ENCODE measurements at regions not wholly inside any gene's neighbourhood (a gene's known extent, or its start where the extent isn't known, plus 50 kb on each side); places are given as distances from the start of the nearest gene placed in this dataset.
A peak's percentile ranks its signal among the peaks of the same experiment; 100 is the strongest.

- TF ChIP-seq CTCF (conservative IDR thresholded peaks at IDR 0.05) (no peak), ZFX (IDR thresholded peaks at IDR 0.05) (no peak)
- no peak overlapping the region for H3K27ac ChIP-seq
These were observed 286.0 kb upstream of the KYNU start for GRCh38 chr2:142591420-142591819.

- TF ChIP-seq CTCF (conservative IDR thresholded peaks at IDR 0.05) (no peak), ZFX (IDR thresholded peaks at IDR 0.05) (no peak)
- no peak overlapping the region for H3K27ac ChIP-seq
These were observed 289.2 kb upstream of the KYNU start for GRCh38 chr2:142588269-142588668.

GRCh38 chr2:142586693-142587580 is 290.5 kb upstream of the KYNU start:
- H3K27ac ChIP-seq, result no peak overlapping the region

GRCh38 chr2:142585785-142586184 is 291.7 kb upstream of the KYNU start:
- TF ChIP-seq CTCF (conservative IDR thresholded peaks at IDR 0.05) (no peak), ZFX (IDR thresholded peaks at IDR 0.05) (no peak)

More at GRCh38 chr2:142586693-142587580, 290.5 kb upstream of the KYNU start:
- no peak for TF ChIP-seq ZFX (IDR thresholded peaks at IDR 0.05)
- TF ChIP-seq CTCF (conservative IDR thresholded peaks at IDR 0.05), result no peak

GRCh38 chr2:142582317-142582716 is 295.1 kb upstream of the KYNU start:
- H3K27ac ChIP-seq, result no peak overlapping the region
- TF ChIP-seq CTCF (conservative IDR thresholded peaks at IDR 0.05), result peak; percentile 17
- no peak for TF ChIP-seq ZFX (IDR thresholded peaks at IDR 0.05)

More at GRCh38 chr2:142585785-142586184, 291.7 kb upstream of the KYNU start:
- no peak overlapping the region for H3K27ac ChIP-seq

GRCh38 chr2:142581491-142581890 is 296.0 kb upstream of the KYNU start:
- no peak overlapping the region for H3K27ac ChIP-seq
- TF ChIP-seq CTCF (conservative IDR thresholded peaks at IDR 0.05) (no peak), ZFX (IDR thresholded peaks at IDR 0.05) (no peak)

- TF ChIP-seq CTCF (conservative IDR thresholded peaks at IDR 0.05) (no peak), ZFX (IDR thresholded peaks at IDR 0.05) (no peak)
- no peak overlapping the region for H3K27ac ChIP-seq
These were observed 296.8 kb upstream of the KYNU start for GRCh38 chr2:142580691-142581090.

All from C4-2B (cell line).